ENCODE measurements at regions not wholly inside any gene's neighbourhood (a gene's known extent, or its start where the extent isn't known, plus 50 kb on each side); places are given as distances from the start of the nearest gene placed in this dataset.

- H3K4me1 Mint-ChIP-seq (ENCODE audit: low read depth): peaks cover 18% of the 10 kb centered on the region
- H3K9me3 Mint-ChIP-seq: peaks cover 6% of the 10 kb centered on the region
- H3K4me3 Mint-ChIP-seq: no peak overlapping the region
- H3K36me3 Mint-ChIP-seq (ENCODE audit: insufficient read depth): no peaks in the 10 kb centered on the region
- DNase-seq (no peak), ATAC-seq (no peak)
- H3K27me3 Mint-ChIP-seq (ENCODE audit: low read depth): no peaks in the 10 kb centered on the region
Observed at GRCh38 chr3:189500798-189501495, 130.2 kb upstream of the TP63 start.

GRCh38 chr3:189502256-189502655 lies 128.9 kb upstream of the TP63 start:
- H3K36me3 Mint-ChIP-seq (ENCODE audit: insufficient read depth): no peaks in the 10 kb centered on the region
- DNase-seq (no peak), ATAC-seq (no peak)
- H3K9me3 Mint-ChIP-seq: peaks cover 6% of the 10 kb centered on the region
- no peak overlapping the region for H3K4me3 Mint-ChIP-seq
- peaks cover 3% of the 10 kb centered on the region for H3K27me3 Mint-ChIP-seq (ENCODE audit: low read depth)
- H3K4me1 Mint-ChIP-seq (ENCODE audit: low read depth): peaks cover 18% of the 10 kb centered on the region

DNA sequence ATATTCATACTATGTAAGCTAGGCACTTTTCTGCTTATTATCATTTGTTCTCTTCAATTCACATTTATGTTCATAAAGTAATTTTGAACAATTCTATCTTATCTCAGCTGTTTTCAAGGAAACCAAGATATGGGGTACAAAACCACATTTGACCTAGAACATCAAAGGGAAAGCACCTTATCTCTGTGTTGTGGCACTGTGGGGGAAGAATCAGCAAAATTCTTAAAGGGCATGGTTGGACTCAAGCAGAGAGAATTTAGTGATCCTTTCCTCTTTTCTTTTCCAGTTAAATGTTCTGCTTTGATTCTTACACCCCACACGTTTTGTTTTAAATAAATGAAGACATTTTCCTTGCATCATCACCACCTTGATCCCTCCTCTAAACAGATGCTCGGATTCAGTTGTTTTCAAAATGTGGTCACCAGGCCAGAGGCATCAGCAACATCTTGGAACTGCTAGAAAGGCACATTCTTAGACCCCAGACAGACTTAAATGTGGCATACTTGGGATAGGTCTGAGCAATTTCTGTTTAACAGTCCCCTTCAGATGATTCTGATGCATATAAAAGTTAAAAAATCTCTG lies 128.4 kb upstream of the TP63 start:
- Mint-ChIP-seq H3K4me1 (ENCODE audit: low read depth) (peaks cover 18% of the 10 kb centered on the region), H3K9me3 (peaks cover 6% of the 10 kb centered on the region), H3K36me3 (ENCODE audit: insufficient read depth) (no peaks in the 10 kb centered on the region), H3K27me3 (ENCODE audit: low read depth) (peaks cover 3% of the 10 kb centered on the region), H3K4me3 (no peak overlapping the region)
- ATAC-seq (peak in 1 of 2 donors; percentile 38), DNase-seq (no peak)

DNA sequence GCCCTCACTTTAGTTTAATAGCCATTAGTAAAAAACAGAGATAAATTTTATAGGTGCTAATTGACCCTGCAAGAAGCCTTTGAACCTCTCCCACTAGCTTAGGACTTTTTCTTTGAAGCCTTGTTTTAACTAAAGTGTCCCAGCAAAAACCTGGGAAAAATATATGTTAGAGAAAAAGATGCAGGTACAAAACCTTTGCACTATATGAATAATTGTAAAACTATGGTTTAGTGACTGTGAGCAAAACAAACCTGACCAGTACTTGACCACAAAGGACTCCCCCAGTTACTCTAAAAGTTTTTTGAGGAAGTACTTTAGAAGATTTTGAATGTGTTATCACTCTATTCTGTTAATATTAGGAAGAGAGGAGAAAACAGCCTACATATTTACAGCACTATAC lies 123.3 kb upstream of the TP63 start:
- Mint-ChIP-seq H3K9me3 (no peaks in the 10 kb centered on the region), H3K4me1 (ENCODE audit: low read depth) (peaks cover 5% of the 10 kb centered on the region), H3K36me3 (ENCODE audit: insufficient read depth) (no peaks in the 10 kb centered on the region)

GRCh38 chr3:189508784-189509501 lies 122.2 kb upstream of the TP63 start:
- peaks cover under 1% of the 10 kb centered on the region for H3K4me1 Mint-ChIP-seq (ENCODE audit: low read depth)
- peaks cover 3% of the 10 kb centered on the region for H3K27me3 Mint-ChIP-seq (ENCODE audit: low read depth)
- H3K36me3 Mint-ChIP-seq (ENCODE audit: insufficient read depth): no peaks in the 10 kb centered on the region
- no peak for DNase-seq
- no peak for ATAC-seq
- H3K4me3 Mint-ChIP-seq: no peak overlapping the region
- H3K9me3 Mint-ChIP-seq: no peaks in the 10 kb centered on the region

More for the DNA sequence above, 123.3 kb upstream of the TP63 start:
- Mint-ChIP-seq H3K27me3 (ENCODE audit: low read depth) (peaks cover 3% of the 10 kb centered on the region), H3K4me3 (no peak overlapping the region)
- ATAC-seq (no peak), DNase-seq (no peak)

DNA sequence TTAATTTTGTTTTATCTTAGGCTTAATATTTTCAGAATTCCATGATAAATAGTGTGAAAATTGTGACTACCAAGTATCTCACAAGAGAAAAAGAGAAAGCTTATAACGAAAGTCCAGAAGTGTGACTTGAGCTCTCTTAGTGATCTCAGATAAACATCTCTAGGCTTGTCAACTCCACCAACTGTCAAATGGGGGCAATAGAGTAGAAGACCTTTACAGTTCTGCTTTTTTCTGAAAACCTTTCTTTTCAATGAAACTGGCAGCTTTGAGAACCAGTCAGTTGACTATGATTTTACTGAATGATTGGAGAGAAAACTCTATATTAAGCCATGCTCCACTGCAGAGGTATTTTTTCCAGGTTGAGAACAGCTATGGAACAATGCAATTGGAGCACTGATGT lies 119.2 kb upstream of the TP63 start:
- Mint-ChIP-seq H3K36me3 (ENCODE audit: insufficient read depth) (no peaks in the 10 kb centered on the region), H3K4me3 (no peak overlapping the region), H3K27me3 (ENCODE audit: low read depth) (peaks cover 1% of the 10 kb centered on the region), H3K4me1 (ENCODE audit: low read depth) (peaks cover 6% of the 10 kb centered on the region), H3K9me3 (peaks cover 5% of the 10 kb centered on the region)
- ATAC-seq (no peak), DNase-seq (no peak)

DNA sequence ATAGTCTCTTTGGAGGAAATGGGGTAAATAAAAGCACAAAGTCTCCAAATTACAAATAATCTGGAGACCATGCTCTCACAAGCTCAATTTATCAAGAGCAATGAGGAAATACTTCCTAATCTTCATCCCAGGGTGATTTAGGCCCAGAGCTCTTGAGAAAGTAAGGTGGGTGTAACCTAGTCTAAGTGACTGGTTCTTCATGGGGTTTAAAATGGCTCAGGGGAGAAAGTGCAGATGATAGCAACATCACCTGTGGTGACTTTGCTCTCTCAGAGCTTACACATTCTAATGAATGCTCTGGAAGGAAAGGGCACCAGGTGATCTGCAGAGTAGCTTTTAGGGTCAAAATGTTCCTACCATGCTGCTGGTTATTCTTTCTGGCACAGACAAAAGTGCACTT lies 118.4 kb upstream of the TP63 start:
- Mint-ChIP-seq H3K9me3 (peaks cover 5% of the 10 kb centered on the region), H3K4me3 (no peak overlapping the region)

DNA sequence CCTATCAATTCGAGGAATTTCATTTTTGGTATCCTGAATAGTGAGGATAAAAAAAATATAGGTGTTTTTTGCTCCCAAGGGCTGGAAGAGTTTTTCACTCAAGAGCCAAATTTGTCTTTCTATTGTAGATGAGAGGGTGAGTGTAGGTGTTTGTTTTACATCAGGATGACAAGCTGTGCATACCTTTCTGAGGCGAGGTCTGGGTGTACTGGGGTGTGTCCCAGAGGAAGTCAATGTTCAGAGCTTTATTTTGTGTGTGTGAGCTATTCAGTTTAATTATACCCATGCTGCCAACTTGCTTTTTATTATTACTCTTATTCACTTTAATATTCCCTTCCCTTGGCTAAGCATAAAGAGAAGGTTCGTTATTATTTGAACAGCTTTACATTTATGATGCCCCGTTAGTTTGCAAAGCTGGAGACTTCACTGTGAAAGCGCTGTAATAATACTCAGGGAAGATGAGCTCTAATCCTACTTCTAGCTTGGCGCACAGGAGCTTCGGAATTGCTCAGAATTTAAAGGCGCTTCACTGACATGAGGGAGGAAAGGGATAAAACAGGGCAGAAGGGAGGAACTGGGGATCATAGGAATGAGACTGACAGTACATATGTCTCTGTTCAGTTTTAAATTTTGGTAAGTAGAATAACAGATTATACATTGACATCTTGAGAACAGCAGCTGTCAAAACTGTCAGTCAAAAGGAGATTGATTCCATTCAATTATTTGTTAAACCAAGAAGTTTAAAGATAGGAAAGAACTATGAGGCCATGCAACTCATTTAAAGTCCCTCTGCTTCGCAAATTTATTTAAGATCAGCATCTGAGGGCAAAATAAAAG lies 117.7 kb upstream of the TP63 start:
- Mint-ChIP-seq H3K4me3 (no peak overlapping the region), H3K4me1 (ENCODE audit: low read depth) (peaks cover 6% of the 10 kb centered on the region), H3K27me3 (ENCODE audit: low read depth) (no peaks in the 10 kb centered on the region), H3K36me3 (ENCODE audit: insufficient read depth) (no peaks in the 10 kb centered on the region), H3K9me3 (peaks cover 11% of the 10 kb centered on the region)
- ATAC-seq: no peak
- DNase-seq: no peak

More for the DNA sequence above, 118.4 kb upstream of the TP63 start:
- no peak for ATAC-seq
- DNase-seq: no peak
- Mint-ChIP-seq H3K36me3 (ENCODE audit: insufficient read depth) (no peaks in the 10 kb centered on the region), H3K27me3 (ENCODE audit: low read depth) (no peaks in the 10 kb centered on the region), H3K4me1 (ENCODE audit: low read depth) (peaks cover 6% of the 10 kb centered on the region)

DNA sequence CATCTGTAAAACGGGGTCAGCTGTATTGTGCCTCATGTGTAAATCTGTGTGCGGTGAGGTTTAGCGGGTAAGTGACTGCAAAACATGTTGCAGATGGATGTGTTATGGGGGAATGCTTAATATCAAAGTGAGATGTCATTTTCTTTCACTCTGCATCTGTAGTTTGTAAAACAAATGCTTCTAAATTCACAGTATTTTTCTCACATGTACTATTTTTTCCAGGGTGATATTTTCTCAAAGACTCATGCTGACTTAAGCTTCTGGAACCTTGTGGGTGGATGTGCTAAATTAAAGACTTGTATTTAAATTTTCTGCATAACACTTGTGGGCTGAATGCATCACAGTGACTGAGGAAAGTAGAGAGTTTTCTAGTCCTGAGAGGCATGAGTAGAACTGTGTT lies 115.2 kb upstream of the TP63 start:
- ATAC-seq: peak; percentile 46 to 67
- no peaks in the 10 kb centered on the region for H3K27me3 Mint-ChIP-seq (ENCODE audit: low read depth)

GRCh38 chr3:189517981-189518380 lies 113.2 kb upstream of the TP63 start:
- no peak for ATAC-seq
- no peaks in the 10 kb centered on the region for H3K27me3 Mint-ChIP-seq (ENCODE audit: low read depth)
- H3K4me1 Mint-ChIP-seq (ENCODE audit: low read depth): peaks cover 6% of the 10 kb centered on the region
- no peaks in the 10 kb centered on the region for H3K36me3 Mint-ChIP-seq (ENCODE audit: insufficient read depth)
- no peak for DNase-seq
- H3K4me3 Mint-ChIP-seq: no peak overlapping the region
- peaks cover 23% of the 10 kb centered on the region for H3K9me3 Mint-ChIP-seq

More for the DNA sequence above, 115.2 kb upstream of the TP63 start:
- H3K36me3 Mint-ChIP-seq (ENCODE audit: insufficient read depth): no peaks in the 10 kb centered on the region
- H3K9me3 Mint-ChIP-seq: peaks cover 23% of the 10 kb centered on the region
- H3K4me3 Mint-ChIP-seq: no peak overlapping the region
- H3K4me1 Mint-ChIP-seq (ENCODE audit: low read depth): peaks cover 6% of the 10 kb centered on the region
- DNase-seq: no peak

GRCh38 chr3:189519458-189519857 lies 111.7 kb upstream of the TP63 start:
- Mint-ChIP-seq H3K36me3 (ENCODE audit: insufficient read depth) (no peaks in the 10 kb centered on the region), H3K4me1 (ENCODE audit: low read depth) (peaks cover 6% of the 10 kb centered on the region), H3K9me3 (peaks cover 23% of the 10 kb centered on the region), H3K4me3 (no peak overlapping the region), H3K27me3 (ENCODE audit: low read depth) (no peaks in the 10 kb centered on the region)
- ATAC-seq (peak; percentile 14 to 32), DNase-seq (no peak)

DNA sequence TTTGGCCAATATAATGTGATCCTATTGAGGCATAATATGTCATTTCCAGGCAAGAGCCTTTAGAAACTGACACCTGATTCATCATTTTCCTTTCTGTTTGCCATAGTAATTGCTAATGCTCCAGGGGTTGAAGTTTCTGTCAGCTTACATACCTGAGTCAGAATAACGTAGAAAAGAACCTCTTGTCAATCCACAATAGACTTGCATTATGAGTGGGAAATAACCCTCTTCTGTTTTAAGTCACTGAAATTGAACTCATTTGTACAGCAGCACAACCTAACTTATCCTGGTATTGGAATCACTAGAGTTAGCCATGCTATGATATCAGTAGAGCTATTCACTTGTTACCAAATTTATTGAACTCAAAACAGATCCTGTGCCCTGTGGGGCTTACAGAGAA lies 101.7 kb upstream of the TP63 start:
- Mint-ChIP-seq H3K27me3 (ENCODE audit: low read depth) (no peaks in the 10 kb centered on the region), H3K4me1 (ENCODE audit: low read depth) (peaks cover 26% of the 10 kb centered on the region), H3K9me3 (peaks cover 17% of the 10 kb centered on the region), H3K36me3 (ENCODE audit: insufficient read depth) (no peaks in the 10 kb centered on the region), H3K4me3 (peak overlapping the region; percentile 1)
- peak; percentile 85 to 87 for ATAC-seq
- DNase-seq: no peak

GRCh38 chr3:189529889-189530471 lies 101.2 kb upstream of the TP63 start:
- peak; percentile 57 to 58 for ATAC-seq
- H3K9me3 Mint-ChIP-seq: peaks cover 17% of the 10 kb centered on the region
- no peak for DNase-seq
- H3K36me3 Mint-ChIP-seq (ENCODE audit: insufficient read depth): no peaks in the 10 kb centered on the region
- peaks cover 26% of the 10 kb centered on the region for H3K4me1 Mint-ChIP-seq (ENCODE audit: low read depth)
- H3K4me3 Mint-ChIP-seq: peak overlapping the region; percentile 1
- no peaks in the 10 kb centered on the region for H3K27me3 Mint-ChIP-seq (ENCODE audit: low read depth)

DNA sequence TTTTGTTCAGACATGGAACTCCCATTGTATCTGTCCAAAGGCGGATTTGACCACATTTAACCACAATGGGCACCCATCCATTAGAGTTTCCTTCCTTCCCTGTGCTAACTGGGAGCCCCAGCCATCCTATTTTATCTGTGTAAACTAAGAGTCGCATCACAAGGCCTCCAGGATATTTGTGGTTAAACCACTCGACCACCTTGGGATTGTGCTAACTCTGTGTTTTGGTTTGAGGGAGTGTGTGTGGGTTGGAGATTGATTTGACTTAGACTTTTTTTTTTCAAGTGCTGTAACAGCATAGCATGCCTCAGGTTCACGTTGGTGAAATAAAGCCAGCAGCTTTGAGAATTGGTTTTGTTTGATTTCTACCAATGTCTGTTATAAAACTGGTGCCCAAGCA lies 100.4 kb upstream of the TP63 start:
- no peaks in the 10 kb centered on the region for H3K36me3 Mint-ChIP-seq (ENCODE audit: insufficient read depth)
- DNase-seq: no peak
- H3K4me1 Mint-ChIP-seq (ENCODE audit: low read depth): peaks cover 26% of the 10 kb centered on the region
- ATAC-seq: no peak
- no peaks in the 10 kb centered on the region for H3K27me3 Mint-ChIP-seq (ENCODE audit: low read depth)
- peaks cover 14% of the 10 kb centered on the region for H3K9me3 Mint-ChIP-seq
- H3K4me3 Mint-ChIP-seq: no peak overlapping the region

Data from activated T-cell treated with anti-CD3 and anti-CD28 coated beads, Interleukin-2, amount 50 U/mL, for 4 hours (primary cell).